H1 (cell line): ENCODE measurements at regions not wholly inside any gene's neighbourhood (a gene's known extent, or its start where the extent isn't known, plus 50 kb on each side); places are given as distances from the start of the nearest gene placed in this dataset.

ENCODE experiments used
- CTCF ChIA-PET: fragments of 300-600 bp; sonication (Branson Sonifier 250); formaldehyde crosslinking; loops from one replicate; lab custom pipeline; 2021; ENCODE audit not compliant: partially characterized antibody; lab: Charles Lee
- POLR2A ChIA-PET: fragments of 300-600 bp; sonication (Branson Sonifier 250); formaldehyde crosslinking; loops from one replicate; lab custom pipeline; 2021; ENCODE audit warnings: inconsistent platforms; ENCODE audit not compliant: partially characterized antibody; lab: Charles Lee
- DNase-seq, 2 experiments: peaks; one replicate each; pipeline versions ENCODE4 v3.0.0 to v3.0.0-alpha.2; 2010 to 2022; ENCODE audit warnings: low spot score in 2 of 2, low read depth in 1 of 2, mixed read lengths in 1 of 2
- FAIRE-seq: peaks from 2 replicates; lab custom pipeline; 2011; peaks lifted over from hg19 to GRCh38; lab: Jason Lieb, UNC
- H2AFZ ChIP-seq: 2 replicates; pipeline ENCODE4 v1.8.1; 2012; ENCODE audit warnings: low read length, inconsistent platforms
- H2AK5ac ChIP-seq: 2 replicates; pipeline ENCODE4 v1.6.1; 2013; ENCODE audit warnings: low read depth, low read length
- H2BK120ac ChIP-seq: replicated peaks from 2 replicates; pipeline ENCODE3; 2013; ENCODE audit warnings: low read depth, low read length, inconsistent platforms
- H2BK12ac ChIP-seq: 2 replicates; pipeline ENCODE4 v1.6.1; 2013; ENCODE audit warnings: low read depth, low read length
- H2BK15ac ChIP-seq: 2 replicates; pipeline ENCODE4 v1.6.1; 2013; ENCODE audit warnings: low read length
- H2BK20ac ChIP-seq: 2 replicates; pipeline ENCODE4 v1.6.1; 2013; ENCODE audit warnings: low read length
- H2BK5ac ChIP-seq: 2 replicates; pipeline ENCODE4 v1.6.1; 2013; ENCODE audit warnings: low read depth, low read length
- H3K14ac ChIP-seq: 2 replicates; pipeline ENCODE4 v1.6.1; 2013; ENCODE audit warnings: inconsistent platforms; ENCODE audit not compliant: insufficient read length
- H3K18ac ChIP-seq: 2 replicates; pipeline ENCODE4 v1.6.1; 2013; ENCODE audit warnings: low read length; ENCODE audit errors: extremely low read depth
- H3K23ac ChIP-seq: 2 replicates; pipeline ENCODE4 v1.6.1; 2013; ENCODE audit warnings: inconsistent platforms; ENCODE audit not compliant: insufficient read length
- H3K23me2 ChIP-seq: 2 replicates; pipeline ENCODE4 v1.6.1; 2013; ENCODE audit warnings: low read depth, low read length
- H3K27ac ChIP-seq: 2 replicates; pipeline ENCODE4 v1.6.1; 2011; ENCODE audit warnings: low read depth, low read length, inconsistent platforms
- H3K27me3 ChIP-seq, 4 experiments: replicated peaks in 1 of 4; 1 replicate in 1 of 4; 2 replicates in 3 of 4; pipeline versions ENCODE4 v1.6.1 to v1.8.1; 2011 to 2013; ENCODE audit warnings: low read length in 3 of 4, mild to moderate bottlenecking in 3 of 4, inconsistent platforms in 2 of 4, mixed read lengths in 2 of 4, moderate library complexity in 1 of 4; ENCODE audit not compliant: control insufficient read depth in 3 of 4, insufficient read depth in 3 of 4; ENCODE audit errors: extremely low read depth in 1 of 4
- H3K36me3 ChIP-seq, 4 experiments: 2 replicates each; pipeline versions ENCODE4 v1.6.1 to v1.8.1; 2011 to 2013; ENCODE audit warnings: mild to moderate bottlenecking in 4 of 4, low read length in 3 of 4, moderate library complexity in 2 of 4, control low read depth in 1 of 4, inconsistent platforms in 1 of 4; ENCODE audit not compliant: insufficient read depth in 4 of 4, control insufficient read depth in 2 of 4
- H3K4ac ChIP-seq: replicated peaks from 2 replicates; pipeline ENCODE3; 2013; ENCODE audit warnings: low read length, low read depth, mixed read lengths, inconsistent platforms; ENCODE audit not compliant: insufficient read length
- H3K4me1 ChIP-seq, 4 experiments: replicated peaks in 1 of 4; 1 replicate in 1 of 4; 2 replicates in 3 of 4; pipeline versions ENCODE4 v1.6.1 to v1.8.1; 2011 to 2013; ENCODE audit warnings: low read length in 3 of 4, inconsistent platforms in 2 of 4, mixed read lengths in 1 of 4; ENCODE audit not compliant: insufficient read depth in 4 of 4, control insufficient read depth in 3 of 4
- H3K4me2 ChIP-seq, 2 experiments: 2 replicates each; pipeline versions ENCODE4 v1.6.1 to v1.8.1; 2011 to 2013; ENCODE audit warnings: low read depth in 2 of 2, low read length in 2 of 2, control low read depth in 1 of 2, inconsistent platforms in 1 of 2, mild to moderate bottlenecking in 1 of 2; ENCODE audit not compliant: insufficient read depth in 1 of 2
- H3K4me3 ChIP-seq, 4 experiments: fragments of 200-600, 300-600 bp in 1 of 4; sonication (generic), shearing (Covaris generic), sonication (Bioruptor Twin) in 1 of 4; 2 replicates each; pipeline versions ENCODE4 v1.5.1 to v1.8.1; 2011 to 2016; ENCODE audit warnings: low read length in 4 of 4, low read depth in 3 of 4, control low read depth in 2 of 4, inconsistent platforms in 2 of 4, mild to moderate bottlenecking in 2 of 4, mixed read lengths in 1 of 4, moderate library complexity in 1 of 4; ENCODE audit not compliant: insufficient read depth in 2 of 4; ENCODE audit errors: extremely low read depth in 1 of 4
- H3K56ac ChIP-seq: replicated peaks from 2 replicates; pipeline ENCODE3; 2013; ENCODE audit warnings: low read depth, mild to moderate bottlenecking, mixed read lengths, low read length, inconsistent platforms; ENCODE audit not compliant: insufficient read length
- H3K79me1 ChIP-seq: 2 replicates; pipeline ENCODE4 v1.6.1; 2013; ENCODE audit warnings: low read depth, low read length, control low read depth
- H3K79me2 ChIP-seq, 2 experiments: 2 replicates each; pipeline versions ENCODE4 v1.6.1 to v1.8.1; 2012 to 2013; ENCODE audit warnings: low read length in 2 of 2, mild to moderate bottlenecking in 2 of 2, inconsistent platforms in 1 of 2; ENCODE audit not compliant: insufficient read depth in 2 of 2, control insufficient read depth in 1 of 2
- H3K9ac ChIP-seq, 4 experiments: replicated peaks in 1 of 4; 1 replicate in 1 of 4; 2 replicates in 3 of 4; pipeline versions ENCODE4 v1.6.1 to v1.8.1; 2011 to 2013; ENCODE audit warnings: low read depth in 3 of 4, low read length in 3 of 4, control low read depth in 2 of 4, mild to moderate bottlenecking in 2 of 4, moderate library complexity in 2 of 4, inconsistent platforms in 1 of 4; ENCODE audit errors: extremely low read depth in 1 of 4
- H3K9me3 ChIP-seq, 2 experiments: 2 replicates each; pipeline versions ENCODE4 v1.6.1 to v1.8.1; 2012 to 2013; ENCODE audit warnings: mild to moderate bottlenecking in 2 of 2, moderate library complexity in 2 of 2, control low read depth in 1 of 2, inconsistent platforms in 1 of 2, low read depth in 1 of 2, low read length in 1 of 2, mixed read lengths in 1 of 2; ENCODE audit not compliant: insufficient read depth in 2 of 2
- H4K20me1 ChIP-seq, 2 experiments: replicated peaks in 1 of 2; 2 replicates each; pipeline versions ENCODE3 to v1.8.1; 2011 to 2013; ENCODE audit warnings: inconsistent platforms in 2 of 2, low read length in 2 of 2, mild to moderate bottlenecking in 1 of 2; ENCODE audit not compliant: insufficient read depth in 2 of 2, control insufficient read depth in 1 of 2
- H4K5ac ChIP-seq: 2 replicates; pipeline ENCODE4 v1.6.1; 2013; ENCODE audit warnings: low read length, low read depth, mixed read lengths, inconsistent platforms; ENCODE audit not compliant: insufficient read length
- H4K8ac ChIP-seq: 2 replicates; pipeline ENCODE4 v1.8.0; 2013; ENCODE audit warnings: mild to moderate bottlenecking, moderate library complexity, low read length, inconsistent platforms; ENCODE audit not compliant: insufficient read depth; ENCODE audit errors: extremely low read depth
- H4K91ac ChIP-seq: replicated peaks from 2 replicates; pipeline ENCODE3; 2013; ENCODE audit warnings: low read length, mixed read lengths, inconsistent platforms; ENCODE audit not compliant: insufficient read length
- CHD2 ChIP-seq: IDR thresholded peaks from 2 replicates; pipeline ENCODE4 v1.6.1; 2012; ENCODE audit warnings: low read length, improper control_type of control experiment
- SIN3A ChIP-seq, 2 experiments: IDR thresholded peaks in 1 of 2; conservative IDR thresholded peaks in 1 of 2; 2 replicates each; pipeline ENCODE4 v1.6.1; 2011 to 2012; ENCODE audit warnings: low read length in 2 of 2, improper control_type of control experiment in 1 of 2, low read depth in 1 of 2, mild to moderate bottlenecking in 1 of 2
- WGBS, 2 experiments: shearing (Covaris generic) in 1 of 2; methylation state at CpG; one replicate each; pipeline versions ENCODE4 v1.1.6 to v1.1.7; 2013 to 2015; ENCODE audit warnings: low lambda C conversion rate in 2 of 2, mixed read lengths in 2 of 2, inconsistent platforms in 1 of 2, low coverage in 1 of 2, missing lambda C conversion rate in 1 of 2; ENCODE audit not compliant: insufficient replicate concordance in 2 of 2, insufficient coverage in 1 of 2, insufficient read length in 1 of 2; ENCODE audit errors: extremely low coverage in 1 of 2, missing lambda C conversion rate in 1 of 2; 5-methylcytosine and 5-hydroxymethylcytosine counted together

DNA sequence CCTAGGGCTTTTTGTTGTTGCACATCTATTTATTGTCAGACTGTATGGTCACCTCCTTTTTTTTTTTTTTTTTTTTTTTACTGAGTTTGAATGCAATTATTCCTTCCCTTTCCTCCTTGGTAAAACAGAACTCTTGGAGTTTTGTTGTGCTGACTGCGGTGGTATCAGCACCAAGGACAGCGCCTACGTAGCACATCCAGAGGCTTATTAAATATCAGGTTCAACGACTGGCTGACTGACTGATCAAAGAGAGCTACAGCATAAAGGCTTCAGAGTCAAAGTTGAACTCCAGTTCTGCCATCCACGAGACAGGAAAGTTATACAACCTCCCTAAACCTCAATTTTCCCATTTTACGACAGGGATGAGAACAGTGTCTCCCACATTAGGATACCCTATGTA lies 86.1 kb upstream of the RBFOX1 start:
- CTCF ChIA-PET, result interaction anchor here (0.6 to 1.4 kb wide), 2 partner anchors 15 to 1921 kb away, joined by 4 to 6 read pairs; no protein-coding TSS in a partner anchor

More for the DNA sequence above, 86.1 kb upstream of the RBFOX1 start:
- POLR2A ChIA-PET, result interaction anchor here (0.9 kb wide), 1 partner anchor 160 kb away, joined by 3 read pairs; no protein-coding TSS in a partner anchor
- Histone ChIP-seq H4K8ac (no peak overlapping the region), H3K4me1 (no peaks in the 10 kb centered on the region), H3K4me2 (no peak overlapping the region), H3K27me3 (no peaks in the 10 kb centered on the region), H2AK5ac (no peak overlapping the region), H4K91ac (no peak overlapping the region), H3K14ac (no peak overlapping the region), H3K9me3 (no peaks in the 10 kb centered on the region), H2BK120ac (no peak overlapping the region), H3K79me2 (no peaks in the 10 kb centered on the region), H2BK12ac (no peak overlapping the region), H3K4me3 (no peak overlapping the region), H3K23ac (no peak overlapping the region), H3K36me3 (no peaks in the 10 kb centered on the region), H4K20me1 (peaks cover 0 to 5% of the 10 kb centered on the region in 2 experiments), H3K9ac (no peak overlapping the region), H2AFZ (no peak overlapping the region), H3K27ac (no peak overlapping the region), H3K18ac (no peak overlapping the region), H3K23me2 (no peaks in the 10 kb centered on the region; the same call in 1 of the 2 replicates), H3K4ac (no peak overlapping the region), H3K79me1 (no peaks in the 10 kb centered on the region), H2BK5ac (no peak overlapping the region), H2BK20ac (no peak overlapping the region), H4K5ac (no peak overlapping the region), H2BK15ac (no peak overlapping the region), H3K56ac (no peak overlapping the region)
- 0 out of 4 replicates have a peak, but pooled peaks of 1 of the 2 experiments have one; percentile 21 for TF ChIP-seq SIN3A (conservative IDR thresholded peaks at IDR 0.05 in 1 of 2, IDR thresholded peaks at IDR 0.05 in 1 of 2; ENCODE audit: low read depth in 1 of 2, low read length in 2 of 2)
- TF ChIP-seq CHD2, result no peak
- FAIRE-seq (peak; percentile 63), DNase-seq (peak in 1 of 2 experiments; percentile 59)
- 65% methylated on average over 6 of the region's 6 CpGs; no CpG with 5 or more reads in 1 of the 2 experiments for whole genome bisulfite sequencing, 2 experiments
